IPS-NIHi11 (cell line): ENCODE measurements at regions not wholly inside any gene's neighbourhood (a gene's known extent, or its start where the extent isn't known, plus 50 kb on each side); places are given as distances from the start of the nearest gene placed in this dataset.
"Not testable (repeated sequence)": the region's sequence is repeated elsewhere in the genome, so short reads cannot be mapped to it uniquely, and the experiment has no call there.

Experiments
- DNase-seq: peaks from one replicate; pipeline ENCODE4 v3.0.0; 2012; ENCODE audit warnings: mixed read lengths, low spot score

DNA sequence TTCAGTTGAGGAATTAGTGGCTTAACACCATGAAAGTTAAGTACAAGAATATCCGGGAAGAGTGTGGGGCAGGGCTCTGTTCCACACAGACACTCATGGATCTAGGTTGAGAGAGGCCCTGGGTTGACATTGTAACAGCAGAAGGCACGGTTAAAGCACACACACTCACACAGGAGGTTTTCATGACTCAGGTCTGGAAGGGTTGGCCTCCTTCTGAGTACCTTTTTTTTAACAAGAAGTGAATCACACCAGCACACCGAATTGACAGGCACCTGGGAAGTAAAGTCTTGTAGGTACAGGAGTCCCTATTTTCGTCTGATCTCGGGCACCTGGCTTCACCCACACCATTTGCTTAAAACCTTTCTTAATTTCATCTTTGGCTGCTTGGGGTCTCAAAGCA lies 509.4 kb upstream of the ADARB2 start:
- no peak for DNase-seq

DNA sequence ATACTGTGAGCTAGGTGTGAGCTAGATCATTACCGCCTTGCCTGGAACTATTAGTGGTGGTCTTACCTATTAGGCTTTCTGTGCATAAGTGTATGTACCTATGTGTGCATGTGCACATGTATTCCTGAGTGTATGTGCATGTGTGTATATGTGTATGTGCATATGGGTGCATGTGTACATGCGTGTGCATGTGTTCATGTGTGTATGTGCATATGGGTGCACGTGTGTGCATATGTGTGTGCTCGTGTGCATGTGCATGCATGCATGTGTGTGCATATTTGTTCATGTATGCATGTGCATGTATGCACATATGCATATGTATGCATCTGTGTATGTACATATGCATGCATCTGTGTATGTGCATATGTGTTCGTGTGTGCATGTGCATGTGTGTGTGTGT lies 508.3 kb upstream of the ADARB2 start:
- DNase-seq: no peak

DNA sequence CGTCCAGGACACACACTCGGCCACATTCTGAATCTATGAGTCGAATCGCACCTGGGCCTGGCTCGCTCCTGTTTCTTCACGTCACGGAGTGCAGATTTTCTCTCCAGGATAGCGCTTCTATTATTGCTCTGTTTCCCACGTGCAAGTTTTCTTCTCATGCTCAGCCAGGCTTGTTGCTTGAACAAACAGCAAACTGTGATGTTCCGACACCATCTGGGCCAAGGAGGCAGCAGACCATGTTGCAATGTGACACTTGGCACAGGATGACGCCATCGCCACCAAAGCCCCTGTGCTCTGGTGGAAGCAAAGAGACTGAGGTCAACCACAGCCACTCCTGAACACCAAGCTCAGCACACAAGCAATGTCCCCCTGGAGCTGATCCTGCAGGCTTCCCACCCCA lies 507.1 kb upstream of the ADARB2 start:
- no peak for DNase-seq

DNA sequence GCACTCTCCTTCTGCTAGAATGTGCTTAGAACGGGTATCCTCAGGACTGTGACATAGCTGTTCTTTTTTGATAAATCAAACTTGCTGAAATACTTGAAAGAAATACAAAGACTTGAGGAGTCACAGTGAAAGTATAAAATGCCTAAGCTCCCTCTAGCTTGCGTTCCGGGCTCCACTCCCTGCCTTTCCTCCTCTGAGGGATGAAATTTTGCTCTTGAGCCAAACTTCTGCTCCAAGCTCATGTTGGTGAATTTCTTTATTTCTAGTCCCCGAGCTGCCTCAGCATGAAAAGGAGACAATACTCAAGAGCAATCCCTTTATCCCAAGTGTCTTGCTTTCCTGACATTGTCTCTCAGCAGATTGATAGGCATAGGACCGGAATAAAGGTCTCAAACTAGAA lies 499.6 kb upstream of the ADARB2 start:
- DNase-seq: no peak

DNA sequence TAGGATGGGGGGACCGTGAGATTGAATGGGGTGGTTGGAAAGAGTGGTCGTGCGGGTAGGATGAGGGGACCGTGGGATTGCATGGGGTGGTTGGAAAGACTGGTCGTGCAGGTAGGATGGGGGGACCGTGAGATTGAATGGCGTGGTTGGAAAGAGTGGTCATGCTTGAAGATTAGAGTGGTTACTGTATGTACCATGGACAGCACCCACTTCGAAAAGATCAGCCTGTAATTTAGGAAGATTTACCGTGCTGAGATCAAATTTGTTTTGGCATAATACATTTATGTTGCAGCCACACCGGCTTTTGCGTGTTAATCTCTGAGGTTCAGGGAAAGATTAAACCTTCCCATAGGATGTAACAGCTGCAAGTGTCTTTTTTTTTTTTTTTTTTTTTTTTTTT lies 495.2 kb upstream of the ADARB2 start:
- peak; percentile 73 for DNase-seq

DNA sequence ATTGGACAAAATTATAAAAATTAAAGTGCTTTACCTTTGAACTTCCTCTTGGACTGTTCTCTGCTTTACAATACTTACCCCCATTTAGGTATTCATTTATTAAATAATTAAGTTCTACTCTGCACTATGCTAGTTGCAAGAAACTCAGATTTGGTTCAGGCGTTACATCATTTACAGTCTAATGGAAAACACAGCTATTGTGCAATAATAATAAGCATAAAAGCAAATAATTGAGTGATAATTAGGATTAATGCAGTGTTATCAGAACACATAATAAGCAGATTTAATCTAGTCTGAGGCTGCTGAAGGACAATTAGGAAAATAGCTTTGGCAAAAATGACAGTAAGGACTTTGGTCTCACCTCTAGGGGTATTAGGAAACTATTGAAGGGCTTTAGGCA lies 493.2 kb upstream of the ADARB2 start:
- DNase-seq: no peak

DNA sequence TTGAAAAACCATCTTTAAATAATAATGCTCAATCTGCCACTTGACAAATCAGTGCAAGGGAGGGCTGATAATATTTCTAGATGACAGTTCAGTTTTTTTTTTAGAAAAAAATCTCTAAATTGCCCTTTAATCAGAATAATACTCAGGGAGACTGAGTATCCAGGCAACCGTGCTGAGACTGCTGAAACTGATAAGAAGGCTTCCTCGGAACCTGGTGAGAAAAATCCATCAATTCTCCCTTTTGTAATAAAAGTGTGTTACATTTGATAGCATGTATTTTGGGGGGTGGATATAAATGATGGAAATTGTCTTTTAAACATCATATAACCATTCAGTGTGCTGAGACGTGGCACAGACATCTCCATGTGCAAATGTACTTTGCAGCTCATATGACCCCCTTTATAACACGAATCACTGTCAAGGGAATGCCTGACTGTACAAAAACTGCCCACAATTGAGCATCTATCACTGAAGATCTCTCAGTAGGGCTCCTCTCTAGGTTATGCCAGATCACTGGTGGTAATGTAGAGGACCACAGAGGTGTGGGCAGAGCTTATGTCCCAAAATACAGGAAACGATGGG lies 491.1 kb upstream of the ADARB2 start:
- no peak for DNase-seq

DNA sequence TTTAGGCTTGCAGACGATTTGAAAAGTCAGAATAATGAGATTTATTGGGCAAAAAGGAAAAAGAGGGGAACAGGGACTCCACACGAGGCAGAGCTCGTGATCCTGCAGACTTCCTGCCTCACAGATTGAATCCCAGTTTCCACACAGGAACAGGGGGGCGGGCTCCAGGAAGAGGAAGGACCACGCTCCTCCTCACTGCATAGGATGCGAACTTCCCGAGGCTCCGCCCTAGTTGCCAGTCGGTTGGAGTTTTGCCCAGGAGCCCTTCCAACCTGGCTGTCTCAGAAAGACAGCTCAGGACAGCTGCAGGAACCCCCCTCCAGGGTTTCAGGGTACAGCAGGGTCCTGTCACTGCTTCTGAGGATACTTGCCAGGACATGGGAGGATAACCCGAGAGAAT lies 488.3 kb upstream of the ADARB2 start:
- DNase-seq: peak; percentile 25

DNA sequence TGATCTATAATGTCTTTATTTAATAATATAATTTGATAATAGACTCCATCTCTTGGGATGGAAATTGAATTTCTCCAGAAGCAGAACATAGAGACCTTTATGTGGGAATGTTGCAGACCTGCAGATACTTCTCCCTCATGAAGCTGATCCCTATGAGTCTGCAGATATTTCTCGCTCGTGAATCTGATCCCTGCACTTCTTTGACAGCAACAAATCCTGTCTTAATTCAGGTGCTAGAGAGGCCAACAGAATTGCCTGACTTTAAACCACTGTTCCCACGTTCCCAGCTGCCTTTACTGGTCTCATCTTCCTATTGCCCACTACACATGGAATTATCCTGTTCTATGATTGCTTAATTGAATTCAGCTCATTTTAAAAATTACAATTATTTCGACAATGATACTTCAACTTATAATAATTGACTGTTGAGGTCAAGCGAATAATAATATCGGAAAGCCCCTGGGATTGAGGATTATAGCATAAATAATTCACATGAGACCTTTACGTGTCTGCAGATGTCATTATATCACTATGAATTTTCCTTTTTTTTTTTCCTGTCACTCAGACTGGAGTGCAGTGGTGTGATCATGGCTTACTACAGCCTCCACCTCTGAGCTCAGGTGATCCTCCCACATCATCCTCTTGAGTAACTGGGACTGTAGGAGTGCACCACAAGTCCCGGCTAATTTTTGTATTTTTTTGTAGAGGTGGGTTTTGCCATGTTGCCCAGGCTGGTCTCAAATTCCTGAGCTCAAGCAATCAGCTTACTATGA lies 486.4 kb upstream of the ADARB2 start:
- no peak for DNase-seq

DNA sequence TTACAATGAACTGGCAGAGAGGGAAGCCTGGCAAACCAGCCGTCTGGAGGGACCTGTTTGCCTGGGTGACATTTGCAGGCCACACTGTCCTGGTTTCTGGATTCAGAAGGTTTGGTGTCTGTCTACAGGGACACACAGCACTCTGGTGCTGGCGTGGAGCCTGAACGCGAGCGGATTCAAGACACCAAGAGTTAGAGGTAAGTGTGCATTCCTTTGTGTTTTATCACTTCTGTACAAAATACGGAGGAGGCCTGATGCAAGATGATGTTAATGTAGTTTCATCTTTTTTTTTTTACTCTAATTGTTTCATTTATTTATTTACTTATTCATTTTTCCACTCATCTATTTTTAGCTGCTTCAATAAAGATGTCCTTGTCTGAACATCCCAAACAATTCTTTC lies 485.3 kb upstream of the ADARB2 start:
- no peak for DNase-seq

DNA sequence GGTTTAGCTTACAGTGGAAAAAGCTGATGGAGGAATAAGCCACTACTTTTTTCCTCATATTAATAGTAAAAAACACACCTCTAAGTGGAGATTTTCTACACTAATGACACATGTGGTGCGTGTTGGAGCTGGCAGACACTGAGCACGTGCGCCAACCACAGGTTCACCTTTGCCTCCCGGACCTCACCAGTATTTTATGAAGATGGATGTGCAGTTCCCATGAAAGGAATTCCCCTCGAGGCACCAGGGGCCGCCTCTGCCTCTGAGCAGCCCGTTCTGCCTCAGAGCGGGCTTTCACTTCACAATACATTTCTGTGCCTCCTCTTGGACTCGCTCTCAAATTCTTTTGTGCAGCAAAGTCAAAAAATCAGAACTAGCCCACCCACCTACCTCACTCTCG lies 477.5 kb upstream of the ADARB2 start:
- DNase-seq: no peak

DNA sequence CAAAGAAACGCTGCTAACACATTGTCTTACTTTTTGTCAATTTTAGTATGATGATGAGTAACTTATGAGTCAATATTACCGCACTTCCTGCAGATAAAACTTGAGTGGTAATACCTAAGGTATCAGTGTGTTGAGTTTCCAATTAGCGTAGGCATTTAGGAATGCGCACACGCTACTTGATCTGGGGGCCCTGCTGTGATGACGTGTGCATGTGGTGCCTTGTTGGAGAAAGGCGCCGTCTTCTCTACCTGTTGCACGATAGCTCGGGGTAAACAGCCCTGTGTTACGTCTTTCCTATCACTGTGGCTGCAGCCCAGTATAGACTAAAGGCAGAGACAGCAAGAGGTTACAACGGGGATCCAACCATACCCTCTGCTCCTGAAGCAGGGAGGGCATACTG lies 476.8 kb upstream of the ADARB2 start:
- no peak for DNase-seq

DNA sequence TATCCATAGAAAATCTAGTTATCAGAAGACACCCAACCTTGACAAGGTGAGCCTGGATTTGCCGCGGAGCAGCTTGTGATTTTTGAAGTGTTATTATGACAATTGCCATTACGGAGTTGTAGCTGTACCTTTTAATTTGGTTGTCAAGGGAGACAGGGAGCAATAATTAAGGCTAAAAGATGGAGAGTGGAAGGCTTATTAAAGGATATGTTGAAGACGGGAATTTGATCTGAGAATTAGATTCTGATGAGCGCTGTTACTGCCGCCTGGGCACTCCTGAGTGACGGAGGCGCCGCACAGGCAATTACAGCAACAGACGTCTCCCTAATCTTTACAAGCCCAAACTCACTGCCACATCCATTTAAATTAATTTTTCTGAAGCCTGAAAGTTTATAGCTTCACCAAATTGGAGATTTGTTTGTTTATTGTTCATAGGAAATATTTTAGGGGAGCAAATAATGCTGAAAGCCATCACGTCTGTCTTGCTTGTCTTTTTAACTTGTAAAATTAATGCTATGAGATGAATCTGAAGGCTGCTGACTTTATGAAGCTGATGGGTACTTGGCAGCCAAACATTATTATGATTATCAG lies 475.0 kb upstream of the ADARB2 start:
- no peak for DNase-seq

DNA sequence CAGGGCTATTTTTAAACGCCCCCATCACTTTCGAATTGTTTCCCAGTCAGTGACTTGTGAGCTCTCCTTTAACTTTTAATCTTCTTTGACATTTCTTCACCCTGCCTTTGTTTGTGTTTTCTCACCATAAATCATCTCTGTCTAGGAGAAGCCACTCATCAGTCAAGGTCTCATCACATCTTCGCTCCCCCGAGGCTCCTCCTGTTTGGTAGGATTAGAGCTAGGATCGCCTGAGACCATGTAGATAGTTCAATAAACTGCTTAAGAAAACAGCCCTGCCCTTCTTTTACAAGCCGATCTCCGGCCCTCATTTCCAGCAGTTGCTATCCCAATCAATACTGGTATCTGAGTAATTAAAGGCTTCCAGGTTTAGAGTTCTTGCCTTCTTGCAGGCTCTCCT lies 472.8 kb upstream of the ADARB2 start:
- no peak for DNase-seq

DNA sequence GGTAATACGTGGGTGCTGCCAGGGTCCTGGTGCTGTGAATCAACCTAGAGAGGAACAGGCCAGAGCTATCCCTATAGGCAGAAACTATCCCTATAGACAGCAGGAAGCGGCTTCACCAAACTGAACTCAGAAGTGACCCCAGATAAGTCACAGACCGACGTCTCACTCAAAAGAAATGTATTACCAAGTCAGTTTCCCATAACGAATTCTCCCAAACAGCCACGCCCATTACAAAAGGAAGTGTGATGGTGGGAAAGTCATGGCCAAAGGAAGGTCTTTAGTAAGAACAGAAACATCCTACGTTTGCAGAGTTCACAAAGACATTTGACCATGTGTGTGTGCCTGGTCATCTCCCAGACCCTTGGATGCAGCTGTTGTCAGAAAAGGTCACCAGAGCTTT lies 470.8 kb upstream of the ADARB2 start:
- DNase-seq: no peak

DNA sequence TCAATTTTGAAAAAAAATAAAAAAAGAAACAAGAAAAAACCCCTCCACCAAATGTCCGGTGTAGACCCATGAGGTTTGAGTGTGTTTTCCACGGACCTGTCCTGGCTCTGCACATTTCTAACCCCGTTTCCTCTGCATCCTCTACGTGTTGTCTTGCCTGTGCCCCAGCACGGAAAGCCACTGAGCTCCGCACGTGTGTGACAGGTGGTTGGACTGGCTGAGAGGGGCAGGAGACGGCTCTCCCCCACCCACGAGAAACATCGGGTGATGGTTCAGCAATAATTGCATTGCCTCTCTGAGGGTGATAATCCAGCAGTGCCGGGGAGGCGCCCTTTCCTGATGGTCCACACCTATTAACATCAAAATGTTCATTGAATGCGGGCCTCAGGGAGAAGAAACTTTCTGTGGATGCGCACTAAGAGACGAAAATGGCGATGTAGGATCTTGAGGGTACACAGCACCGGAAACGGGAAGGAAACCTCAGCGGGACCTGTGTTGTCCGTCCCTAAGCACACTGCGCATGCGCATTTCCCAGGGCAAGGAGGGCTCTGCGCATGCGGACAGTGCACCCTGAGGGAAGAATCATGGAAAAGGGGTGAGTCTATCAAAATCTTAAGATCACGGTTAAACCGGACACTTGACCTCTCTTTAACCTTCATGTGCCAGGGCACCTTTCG lies 470.1 kb upstream of the ADARB2 start:
- no peak for DNase-seq

DNA sequence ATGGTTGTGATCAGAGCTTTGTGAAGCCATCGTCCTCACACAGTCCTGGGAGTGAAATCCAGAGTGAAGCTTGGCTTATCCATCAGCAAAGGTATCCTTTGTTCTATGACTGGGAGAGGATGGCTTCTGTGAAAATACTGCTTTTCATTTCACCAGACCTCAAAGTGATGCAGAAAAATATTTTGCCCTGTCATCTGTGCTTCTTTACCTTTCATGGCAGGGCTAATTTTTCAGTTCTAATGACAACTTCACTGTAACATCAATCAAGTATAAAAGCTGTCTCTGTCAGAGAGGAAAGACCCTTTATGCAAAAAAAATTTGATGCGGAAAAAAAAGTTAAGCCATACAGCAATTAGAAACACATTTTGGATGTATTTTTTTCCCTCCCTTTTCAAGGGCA lies 468.1 kb upstream of the ADARB2 start:
- DNase-seq: no peak

DNA sequence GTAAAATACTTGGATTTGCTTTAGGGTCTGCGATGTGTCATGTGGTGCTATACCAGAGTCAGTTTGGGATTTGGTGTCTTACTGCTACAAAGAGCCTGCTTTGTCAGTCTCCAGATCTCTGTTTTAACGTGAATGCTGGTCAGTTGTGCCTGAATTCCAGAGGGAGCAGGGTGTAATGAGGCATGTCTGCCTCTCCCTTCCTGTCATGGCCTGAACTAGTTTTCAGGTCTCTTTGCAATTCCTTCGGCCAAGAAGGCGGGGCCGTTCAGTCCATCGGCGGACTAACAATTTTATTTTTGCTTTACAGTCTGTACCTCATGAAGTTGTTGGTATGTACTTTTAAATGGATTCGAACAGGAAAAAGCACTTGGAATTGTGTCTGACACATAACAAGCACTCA lies 465.1 kb upstream of the ADARB2 start:
- DNase-seq: no peak

DNA sequence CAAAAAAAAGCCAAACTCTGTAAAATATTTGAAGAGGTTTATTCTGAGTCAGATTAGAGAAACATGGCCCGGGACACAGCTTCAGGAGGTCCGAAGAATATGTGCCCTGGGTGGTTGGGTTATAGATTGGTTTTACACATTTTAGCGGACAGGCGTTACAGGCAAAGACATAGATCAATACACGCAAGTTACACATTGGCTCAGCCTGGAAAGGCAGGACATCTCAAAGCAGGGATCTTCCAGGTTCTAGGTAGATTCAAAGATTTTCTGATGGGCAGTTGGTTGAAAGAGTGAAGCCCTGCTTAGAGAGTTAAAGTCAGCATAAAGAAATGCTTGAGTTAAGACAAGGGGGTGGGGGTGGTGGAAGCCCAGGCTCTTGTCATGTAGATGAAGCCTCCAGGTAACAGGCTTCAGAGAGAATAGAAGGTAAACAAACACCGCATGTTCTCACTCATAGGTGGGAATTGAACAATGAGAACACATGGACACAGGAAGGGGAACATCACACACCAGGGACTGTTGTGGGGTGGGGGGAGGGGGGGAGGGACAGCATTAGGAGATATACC lies 464.3 kb upstream of the ADARB2 start:
- DNase-seq: peak; percentile 22

DNA sequence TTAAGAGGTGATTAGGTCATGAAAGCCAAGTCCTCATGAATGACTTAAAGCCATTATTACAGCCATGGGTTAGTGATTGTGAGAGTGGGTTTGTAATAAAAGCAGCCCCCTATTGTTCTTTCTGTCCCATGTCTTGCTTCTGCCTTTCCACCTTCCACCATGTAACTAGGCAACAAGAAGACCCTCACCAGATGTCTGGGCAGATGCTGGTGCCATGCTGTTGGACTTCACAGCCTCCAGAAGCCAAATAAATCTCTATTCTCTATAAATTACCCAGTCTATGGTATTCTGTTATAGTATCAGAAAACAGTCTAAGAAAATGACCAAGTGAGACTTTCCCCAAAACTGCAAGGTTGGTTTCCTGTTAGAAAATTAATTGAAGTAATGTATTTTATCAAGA lies 460.3 kb upstream of the ADARB2 start:
- DNase-seq: no peak

DNA sequence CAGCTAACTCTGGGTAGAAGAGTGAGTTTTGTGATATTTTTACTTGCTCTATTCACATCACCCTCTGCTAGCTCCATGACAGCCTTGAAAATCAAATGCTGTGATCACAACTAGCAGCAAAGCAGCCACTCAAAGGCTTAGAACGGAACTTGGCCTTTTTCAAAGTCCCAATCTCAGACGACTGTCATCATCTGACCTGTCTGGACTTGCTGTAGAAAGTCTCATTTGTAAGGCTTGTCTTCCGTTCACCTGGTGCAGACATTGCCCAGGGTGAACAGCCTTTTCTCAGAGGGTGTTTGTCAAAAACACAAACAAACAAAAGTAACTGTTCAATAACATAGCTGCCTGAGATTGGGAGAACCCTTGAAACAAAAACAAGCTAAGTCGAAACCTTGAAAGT lies 458.9 kb upstream of the ADARB2 start:
- DNase-seq: no peak

DNA sequence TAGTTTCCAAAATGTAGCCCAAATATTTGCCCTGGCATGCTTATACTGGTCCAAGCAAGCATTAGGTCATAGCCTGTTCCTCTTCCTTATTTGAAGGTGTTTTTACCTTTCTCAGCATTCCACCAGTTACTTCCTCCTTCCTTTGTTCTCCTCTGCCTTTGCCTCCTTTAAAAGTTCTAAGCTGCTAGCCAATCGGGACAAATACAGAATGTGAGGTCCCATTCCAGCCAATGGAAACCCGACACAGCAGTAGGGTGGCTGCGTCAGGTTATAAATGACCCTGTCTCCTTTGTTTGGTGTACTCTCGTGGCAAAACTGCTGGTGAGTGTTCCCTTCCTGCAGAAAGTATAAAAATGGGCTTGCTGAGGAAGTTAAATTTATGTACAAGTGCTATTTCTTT lies 452.0 kb upstream of the ADARB2 start:
- not testable (repeated sequence) for DNase-seq

DNA sequence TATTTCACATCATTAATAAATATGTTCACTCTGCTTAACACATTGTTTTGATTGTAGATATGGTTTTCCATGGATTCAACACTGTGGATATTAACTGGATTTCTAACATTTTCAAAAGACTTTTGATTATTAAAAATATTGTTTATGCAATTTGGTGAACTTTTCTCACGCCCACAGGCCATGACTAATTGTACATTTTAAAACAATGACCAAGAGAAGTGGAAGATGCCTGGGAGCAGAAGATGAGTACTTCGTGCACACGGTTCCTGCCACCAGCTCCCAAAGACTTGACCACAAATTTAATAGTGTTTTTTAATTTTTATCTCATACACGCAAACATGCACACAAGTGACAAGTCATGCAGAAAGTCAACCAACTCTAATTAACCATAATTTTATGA lies 451.0 kb upstream of the ADARB2 start:
- no peak for DNase-seq
